Colon (tissue), 2 donors: ENCODE measurements at regions not wholly inside any gene's neighbourhood (a gene's known extent, or its start where the extent isn't known, plus 50 kb on each side); places are given as distances from the start of the nearest gene placed in this dataset.

Experiments
- FAIRE-seq: peaks from 2 replicates; lab custom pipeline; 2012; peaks lifted over from hg19 to GRCh38; lab: Jason Lieb, UNC
- donor health status: control.
- donor health status: control.

- no peak for FAIRE-seq
Observed at GRCh38 chr5:29402270-29402669, 1791.2 kb upstream of the CDH6 start.

- no peak for FAIRE-seq
Observed at GRCh38 chr5:29389993-29390392, 1803.5 kb upstream of the CDH6 start.

GRCh38 chr5:29387384-29387783, 1806.1 kb upstream of the CDH6 start:
- FAIRE-seq: no peak

- FAIRE-seq: no peak
Observed at GRCh38 chr5:29382780-29383179, 1810.7 kb upstream of the CDH6 start.

- no peak for FAIRE-seq
Observed at GRCh38 chr5:29380029-29380428, 1813.5 kb upstream of the CDH6 start.

GRCh38 chr5:29379619-29380018, 1813.9 kb upstream of the CDH6 start:
- no peak for FAIRE-seq

- FAIRE-seq: no peak
Observed at GRCh38 chr5:29378104-29378503, 1815.4 kb upstream of the CDH6 start.

GRCh38 chr5:29370248-29370647, 1823.2 kb upstream of the CDH6 start:
- no peak for FAIRE-seq

- no peak for FAIRE-seq
Observed at GRCh38 chr5:29367176-29367833, 1826.2 kb upstream of the CDH6 start.

GRCh38 chr5:29351170-29351569, 1842.3 kb upstream of the CDH6 start:
- FAIRE-seq: no peak

GRCh38 chr5:29337030-29337429, 1856.5 kb upstream of the CDH6 start:
- FAIRE-seq: no peak

- no peak for FAIRE-seq
Observed at GRCh38 chr5:29321591-29321990, 1871.9 kb upstream of the CDH6 start.

- FAIRE-seq: no peak
Observed at GRCh38 chr5:29309359-29309758, 1884.1 kb upstream of the CDH6 start.

GRCh38 chr5:29307478-29307877, 1886.0 kb upstream of the CDH6 start:
- FAIRE-seq: no peak

GRCh38 chr5:29304545-29304944, 1888.9 kb upstream of the CDH6 start:
- no peak for FAIRE-seq

- FAIRE-seq: no peak
Observed at GRCh38 chr5:29296548-29296947, 1896.9 kb upstream of the CDH6 start.

- no peak for FAIRE-seq
Observed at GRCh38 chr5:29277642-29278041, 1915.8 kb upstream of the CDH6 start.

GRCh38 chr5:29276371-29276770, 1917.1 kb upstream of the CDH6 start:
- no peak for FAIRE-seq

GRCh38 chr5:29263915-29264351, 1929.6 kb upstream of the CDH6 start:
- no peak for FAIRE-seq

GRCh38 chr5:29262339-29263123, 1931.0 kb upstream of the CDH6 start:
- no peak for FAIRE-seq

GRCh38 chr5:29261213-29261612, 1932.3 kb upstream of the CDH6 start:
- FAIRE-seq: no peak

GRCh38 chr5:29252390-29252789, 1941.1 kb upstream of the CDH6 start:
- no peak for FAIRE-seq

GRCh38 chr5:29247346-29248028, 1946.0 kb upstream of the CDH6 start:
- no peak for FAIRE-seq
